NCI-H748 (cell line): ENCODE measurements at regions not wholly inside any gene's neighbourhood (a gene's known extent, or its start where the extent isn't known, plus 50 kb on each side); places are given as distances from the start of the nearest gene placed in this dataset.

ENCODE experiments used
- DNase-seq: peaks from one replicate; lab custom pipeline; 2025; ENCODE audit not compliant: unreplicated experiment; lab: John Stamatoyannopoulos, UW

GRCh38 chr7:16026253-16027020 lies 340.0 kb upstream of the MEOX2 start:
- DNase-seq, result no peak

DNA sequence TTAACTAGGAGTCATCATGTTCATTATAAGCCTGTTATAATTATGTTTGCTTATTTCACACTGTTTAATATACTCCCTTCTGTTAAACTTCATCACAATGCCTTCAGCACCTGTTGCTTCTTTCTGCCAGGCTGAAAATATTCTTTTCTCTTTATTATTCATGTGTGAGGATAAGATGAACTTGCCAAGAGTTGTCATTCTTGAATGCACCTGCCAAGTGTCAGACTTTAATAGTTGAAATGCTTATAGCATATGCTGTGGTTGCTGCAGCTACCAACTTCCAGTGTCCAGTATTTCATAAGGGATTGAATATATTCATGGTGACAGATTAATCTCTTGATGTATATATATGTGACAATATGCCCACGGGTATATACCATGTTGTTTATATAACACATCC lies 339.2 kb upstream of the MEOX2 start:
- no peak for DNase-seq

- no peak for DNase-seq
These were observed 337.0 kb upstream of the MEOX2 start for GRCh38 chr7:16023503-16023902.

DNA sequence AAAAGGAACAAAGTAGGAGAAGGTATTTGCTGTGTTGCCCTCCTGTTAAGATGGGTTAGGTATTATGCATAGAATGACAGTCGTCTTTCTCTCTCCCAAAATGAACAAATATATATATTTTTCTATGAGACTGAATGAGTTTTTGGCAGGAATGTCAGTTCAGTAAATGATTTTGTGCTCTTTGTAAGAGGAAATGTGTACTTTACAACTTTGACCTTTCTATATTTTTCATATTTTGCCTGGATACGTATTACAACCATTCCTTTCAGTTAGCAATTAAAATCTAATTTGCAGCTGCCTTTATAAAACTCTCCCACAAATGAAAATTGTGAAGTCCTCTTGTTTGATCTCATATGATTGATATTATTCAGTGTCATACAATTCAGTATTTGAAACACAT lies 336.6 kb upstream of the MEOX2 start:
- DNase-seq, result no peak

DNA sequence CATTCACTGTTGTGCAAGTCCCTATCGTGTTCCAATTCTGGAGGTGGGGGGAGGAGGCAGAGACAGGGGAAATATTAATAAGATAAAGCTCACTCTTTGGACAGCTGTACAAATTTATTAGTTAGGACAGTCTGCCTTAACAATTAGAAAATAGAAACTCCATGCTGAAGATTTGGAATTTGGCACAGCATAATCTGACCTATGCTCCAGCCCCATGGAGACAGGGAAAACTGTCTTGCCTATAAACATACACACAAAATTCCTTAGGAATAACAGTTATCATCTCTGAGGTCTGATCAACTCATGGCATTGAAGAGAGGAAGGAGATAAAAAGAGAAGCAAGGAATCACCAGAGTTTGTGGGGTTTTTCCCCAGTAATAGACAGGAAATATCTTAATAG lies 335.4 kb upstream of the MEOX2 start:
- no peak for DNase-seq

GRCh38 chr7:16015981-16016380 lies 329.5 kb upstream of the MEOX2 start:
- no peak for DNase-seq

GRCh38 chr7:16014031-16014430 lies 327.5 kb upstream of the MEOX2 start:
- DNase-seq, result no peak

DNA sequence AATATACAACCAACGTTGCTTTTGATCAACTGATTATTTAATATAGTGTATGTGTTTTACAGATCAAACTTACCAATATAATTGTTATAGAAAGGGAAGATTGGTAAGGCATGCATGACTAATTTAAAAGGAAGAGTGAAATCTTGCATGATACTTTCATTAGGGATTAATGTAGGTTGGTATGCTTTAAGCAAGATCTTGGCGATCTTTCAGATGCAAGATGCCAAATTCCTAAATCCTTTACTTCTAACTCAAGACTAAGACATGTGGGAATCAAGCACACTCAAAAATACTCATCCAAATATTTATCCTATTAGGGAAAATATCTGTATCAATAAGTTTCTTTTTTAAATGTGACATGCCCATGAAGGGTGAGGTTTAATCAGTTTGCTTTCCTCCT lies 321.4 kb upstream of the MEOX2 start:
- no peak for DNase-seq

DNA sequence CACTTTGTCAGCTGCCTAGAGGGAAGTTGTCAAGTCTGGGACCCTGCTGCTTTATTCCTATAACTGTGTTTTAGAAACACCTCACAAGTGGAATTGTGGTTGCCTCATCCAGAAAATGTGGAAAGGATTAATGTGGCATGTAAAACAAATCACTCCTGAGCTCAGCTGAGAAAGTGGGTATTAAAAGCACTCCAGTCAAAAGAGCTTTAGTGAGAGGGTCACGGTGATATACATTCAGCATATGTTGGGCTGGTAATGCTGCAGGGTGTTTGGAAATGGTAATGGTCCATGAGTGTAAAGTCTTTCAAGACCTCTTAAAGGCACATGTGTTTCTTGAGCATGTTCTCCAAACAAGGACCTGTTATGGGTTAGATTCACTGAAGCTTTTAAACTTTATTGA lies 318.2 kb upstream of the MEOX2 start:
- DNase-seq, result no peak

GRCh38 chr7:16001477-16001876 lies 315.0 kb upstream of the MEOX2 start:
- no peak for DNase-seq

DNA sequence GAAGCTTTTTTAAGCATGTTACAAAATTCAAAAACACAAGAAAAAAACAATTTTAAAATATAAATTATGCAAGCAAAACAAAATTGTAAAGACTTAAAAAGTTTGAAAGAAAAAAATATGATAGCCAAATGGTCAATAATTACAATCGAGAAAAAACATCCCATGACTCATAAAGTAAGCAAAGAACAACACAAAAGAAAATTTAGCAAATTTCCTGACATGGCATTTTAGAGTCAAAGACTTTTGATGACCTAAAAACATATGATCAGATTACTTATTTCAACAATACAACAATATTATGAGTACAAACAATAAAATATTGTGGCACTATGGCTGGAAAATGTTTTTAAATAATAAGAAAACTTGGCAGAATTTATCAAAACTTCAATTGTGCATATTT lies 312.1 kb upstream of the MEOX2 start:
- DNase-seq, result no peak

GRCh38 chr7:15995027-15995426 lies 308.5 kb upstream of the MEOX2 start:
- no peak for DNase-seq

DNA sequence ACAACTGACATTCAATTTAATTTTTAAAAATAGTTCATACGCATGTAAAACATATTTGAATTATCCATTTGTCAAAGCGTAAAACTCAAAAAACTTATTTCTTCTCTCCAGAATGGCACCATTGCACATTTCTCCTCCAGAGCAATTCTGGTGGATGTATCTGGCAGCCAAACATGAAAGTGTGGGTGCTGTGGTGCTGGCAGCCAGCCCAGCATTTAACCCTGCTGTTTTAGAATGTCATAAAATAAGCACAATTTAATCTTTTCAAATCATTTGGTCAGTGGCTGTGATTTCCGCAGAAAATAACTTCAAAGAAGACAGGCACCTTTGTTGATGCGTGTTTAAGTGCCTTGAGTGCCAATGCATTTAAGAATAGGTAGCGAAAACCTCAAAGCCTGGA lies 302.7 kb upstream of the MEOX2 start:
- DNase-seq, result no peak

DNA sequence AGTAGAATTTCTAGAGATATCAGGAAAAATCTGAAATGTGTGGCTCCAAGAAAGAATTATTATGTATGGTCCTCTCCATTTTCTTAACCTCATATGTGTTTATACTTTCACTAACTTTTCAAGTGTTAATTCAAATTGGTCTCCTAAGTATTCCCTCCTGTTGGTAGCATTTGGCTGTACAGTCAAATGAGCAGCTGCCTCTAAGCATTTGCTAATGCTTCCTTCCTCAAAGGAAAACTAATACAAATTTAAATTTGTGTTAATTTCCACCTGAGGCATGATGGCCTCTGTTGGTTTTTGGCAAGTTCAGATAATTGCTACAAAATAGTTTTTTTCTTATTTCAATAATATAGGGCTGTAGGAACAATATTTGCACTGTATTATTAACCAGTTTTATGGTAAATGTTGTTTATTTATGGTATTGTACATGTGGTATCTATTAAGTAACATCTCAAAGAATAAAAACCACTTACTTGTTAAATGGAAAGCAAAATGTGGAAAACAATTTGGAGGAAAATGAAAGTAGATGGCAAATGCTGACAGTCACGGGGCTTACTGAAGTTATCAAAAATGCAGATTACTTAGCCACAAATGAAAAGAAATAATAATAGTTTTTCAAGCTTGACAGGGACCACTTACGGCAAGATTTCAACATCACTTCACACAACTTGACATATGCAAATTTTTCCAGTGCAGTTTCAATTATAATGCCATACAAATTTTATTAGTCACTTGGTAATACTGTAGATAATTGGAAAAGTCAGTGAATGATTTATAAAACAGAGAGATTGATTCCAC lies 299.3 kb upstream of the MEOX2 start:
- DNase-seq, result no peak

- DNase-seq, result no peak
These were observed 291.2 kb upstream of the MEOX2 start for GRCh38 chr7:15977663-15978062.

DNA sequence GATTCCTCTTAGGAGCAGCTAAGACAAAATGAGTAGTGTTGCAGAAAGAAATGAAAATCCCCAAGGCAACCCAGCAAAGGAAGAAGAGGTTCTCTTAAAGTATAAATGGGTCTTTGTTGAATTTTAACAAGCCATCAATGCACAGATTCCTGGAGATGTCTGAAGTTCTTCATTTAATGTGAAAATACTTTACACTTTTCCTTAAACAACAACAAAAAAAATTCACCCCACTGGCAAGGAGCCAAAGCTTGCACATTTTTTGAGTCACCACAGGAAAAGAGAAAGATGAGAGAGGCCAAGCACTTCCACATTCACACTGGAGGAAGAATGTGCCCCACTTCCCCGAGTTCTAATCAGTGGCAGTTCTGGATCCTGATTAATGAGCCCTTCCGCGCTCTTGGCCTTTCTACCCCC lies 286.4 kb upstream of the MEOX2 start:
- DNase-seq, result no peak

- DNase-seq, result no peak
These were observed 281.1 kb upstream of the MEOX2 start for GRCh38 chr7:15967551-15967950.

- no peak for DNase-seq
These were observed 280.6 kb upstream of the MEOX2 start for GRCh38 chr7:15967121-15967520.

- DNase-seq, result peak; percentile 10
These were observed 276.7 kb upstream of the MEOX2 start for GRCh38 chr7:15963206-15963605.

DNA sequence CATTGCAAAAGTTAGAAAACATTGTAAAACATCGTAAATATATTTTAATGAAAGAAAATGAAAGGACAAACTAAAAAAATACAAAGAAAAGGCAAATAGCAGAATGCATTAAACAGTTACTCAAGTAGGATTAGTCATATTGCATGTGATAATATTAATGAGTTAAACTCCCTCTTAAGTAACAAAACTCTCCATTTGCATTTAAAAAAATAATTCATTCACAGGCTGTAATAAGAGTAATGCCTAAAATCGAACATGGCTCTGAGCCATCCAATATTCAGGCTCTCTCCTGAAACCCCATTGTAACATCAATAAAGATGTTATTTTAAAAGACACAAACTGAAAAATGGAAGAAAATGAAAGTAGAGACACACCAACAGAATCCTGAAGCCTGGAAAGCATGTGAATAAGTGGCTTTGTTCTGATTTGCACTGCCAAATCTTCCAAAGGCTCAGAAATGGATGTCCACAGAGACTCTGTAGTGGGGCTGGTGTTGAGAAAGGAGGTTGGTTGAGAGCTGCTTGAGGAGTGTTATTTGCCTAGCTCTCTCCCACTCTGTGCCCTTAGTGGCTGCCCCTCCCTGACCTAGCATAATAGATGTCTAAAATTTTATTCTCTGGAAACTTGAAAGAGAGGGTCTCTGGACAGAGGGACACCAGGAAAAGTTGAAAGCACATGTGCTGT lies 268.3 kb upstream of the MEOX2 start:
- no peak for DNase-seq

DNA sequence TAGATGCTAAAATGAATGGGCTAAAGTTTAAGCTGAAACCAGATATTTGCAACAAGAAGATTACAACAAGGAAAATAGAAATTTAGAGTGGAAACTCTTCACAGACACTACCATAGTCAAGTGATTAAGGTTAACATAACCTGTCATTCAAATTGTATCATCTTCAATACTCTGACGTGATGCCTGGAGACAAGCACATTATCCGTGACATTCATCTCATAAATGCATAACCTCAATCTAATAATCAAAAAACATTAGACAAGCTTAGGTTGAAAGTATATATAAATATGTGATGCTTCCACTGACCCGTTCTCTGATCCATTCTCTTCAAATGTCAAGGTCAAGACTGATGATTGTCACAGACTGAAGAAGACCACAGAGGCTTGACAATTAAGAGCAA lies 263.8 kb upstream of the MEOX2 start:
- no peak for DNase-seq

GRCh38 chr7:15947754-15948153 lies 261.3 kb upstream of the MEOX2 start:
- no peak for DNase-seq
